ENCODE measurements at regions not wholly inside any gene's neighbourhood (a gene's known extent, or its start where the extent isn't known, plus 50 kb on each side); places are given as distances from the start of the nearest gene placed in this dataset.

GRCh38 chr2:120465989-120466703 is 120.2 kb downstream of the INHBB start (continued):
- TF ChIP-seq ZNF552 (CRISPR knock-in tag; IDR thresholded peaks at IDR 0.05; ENCODE audit: borderline replicate concordance) = peak; percentile 97
- TF ChIP-seq, protein P1, sequence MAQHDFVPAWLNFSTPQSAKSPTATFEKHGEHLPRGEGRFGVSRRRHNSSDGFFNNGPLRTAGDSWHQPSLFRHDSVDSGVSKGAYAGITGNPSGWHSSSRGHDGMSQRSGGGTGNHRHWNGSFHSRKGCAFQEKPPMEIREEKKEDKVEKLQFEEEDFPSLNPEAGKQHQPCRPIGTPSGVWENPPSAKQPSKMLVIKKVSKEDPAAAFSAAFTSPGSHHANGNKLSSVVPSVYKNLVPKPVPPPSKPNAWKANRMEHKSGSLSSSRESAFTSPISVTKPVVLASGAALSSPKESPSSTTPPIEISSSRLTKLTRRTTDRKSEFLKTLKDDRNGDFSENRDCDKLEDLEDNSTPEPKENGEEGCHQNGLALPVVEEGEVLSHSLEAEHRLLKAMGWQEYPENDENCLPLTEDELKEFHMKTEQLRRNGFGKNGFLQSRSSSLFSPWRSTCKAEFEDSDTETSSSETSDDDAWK (CRISPR knock-in tag; IDR thresholded peaks at IDR 0.05) = no peak
- TF ChIP-seq SMARCC2 (IDR thresholded peaks at IDR 0.05) = no peak
- TF ChIP-seq PBX2 (CRISPR knock-in tag; IDR thresholded peaks at IDR 0.05) = peak; percentile 41
- TF ChIP-seq, protein P2, sequence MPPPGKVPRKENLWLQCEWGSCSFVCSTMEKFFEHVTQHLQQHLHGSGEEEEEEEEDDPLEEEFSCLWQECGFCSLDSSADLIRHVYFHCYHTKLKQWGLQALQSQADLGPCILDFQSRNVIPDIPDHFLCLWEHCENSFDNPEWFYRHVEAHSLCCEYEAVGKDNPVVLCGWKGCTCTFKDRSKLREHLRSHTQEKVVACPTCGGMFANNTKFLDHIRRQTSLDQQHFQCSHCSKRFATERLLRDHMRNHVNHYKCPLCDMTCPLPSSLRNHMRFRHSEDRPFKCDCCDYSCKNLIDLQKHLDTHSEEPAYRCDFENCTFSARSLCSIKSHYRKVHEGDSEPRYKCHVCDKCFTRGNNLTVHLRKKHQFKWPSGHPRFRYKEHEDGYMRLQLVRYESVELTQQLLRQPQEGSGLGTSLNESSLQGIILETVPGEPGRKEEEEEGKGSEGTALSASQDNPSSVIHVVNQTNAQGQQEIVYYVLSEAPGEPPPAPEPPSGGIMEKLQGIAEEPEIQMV (CRISPR knock-in tag; IDR thresholded peaks at IDR 0.05; ENCODE audit: low read depth) = no peak; the same call in none of the 2 replicates
- peak; percentile 100 for TF ChIP-seq ZNF703 (CRISPR knock-in tag; IDR thresholded peaks at IDR 0.05; ENCODE audit: borderline replicate concordance)
- TF ChIP-seq, protein P3, sequence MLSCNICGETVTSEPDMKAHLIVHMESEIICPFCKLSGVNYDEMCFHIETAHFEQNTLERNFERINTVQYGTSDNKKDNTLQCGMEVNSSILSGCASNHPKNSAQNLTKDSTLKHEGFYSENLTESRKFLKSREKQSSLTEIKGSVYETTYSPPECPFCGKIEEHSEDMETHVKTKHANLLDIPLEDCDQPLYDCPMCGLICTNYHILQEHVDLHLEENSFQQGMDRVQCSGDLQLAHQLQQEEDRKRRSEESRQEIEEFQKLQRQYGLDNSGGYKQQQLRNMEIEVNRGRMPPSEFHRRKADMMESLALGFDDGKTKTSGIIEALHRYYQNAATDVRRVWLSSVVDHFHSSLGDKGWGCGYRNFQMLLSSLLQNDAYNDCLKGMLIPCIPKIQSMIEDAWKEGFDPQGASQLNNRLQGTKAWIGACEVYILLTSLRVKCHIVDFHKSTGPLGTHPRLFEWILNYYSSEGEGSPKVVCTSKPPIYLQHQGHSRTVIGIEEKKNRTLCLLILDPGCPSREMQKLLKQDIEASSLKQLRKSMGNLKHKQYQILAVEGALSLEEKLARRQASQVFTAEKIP (CRISPR knock-in tag; IDR thresholded peaks at IDR 0.05; ENCODE audit: borderline replicate concordance) = no peak
- peak; percentile 75 for TF ChIP-seq ZNF776 (CRISPR knock-in tag; IDR thresholded peaks at IDR 0.05)
- TF ChIP-seq YEATS2 (CRISPR knock-in tag; IDR thresholded peaks at IDR 0.05; ENCODE audit: borderline replicate concordance) = 0 out of 2 replicates have a peak, but pooled peaks have one; percentile 65
- TF ChIP-seq HIVEP1 (CRISPR knock-in tag; IDR thresholded peaks at IDR 0.05) = peak; percentile 99
- TF ChIP-seq, protein P4, sequence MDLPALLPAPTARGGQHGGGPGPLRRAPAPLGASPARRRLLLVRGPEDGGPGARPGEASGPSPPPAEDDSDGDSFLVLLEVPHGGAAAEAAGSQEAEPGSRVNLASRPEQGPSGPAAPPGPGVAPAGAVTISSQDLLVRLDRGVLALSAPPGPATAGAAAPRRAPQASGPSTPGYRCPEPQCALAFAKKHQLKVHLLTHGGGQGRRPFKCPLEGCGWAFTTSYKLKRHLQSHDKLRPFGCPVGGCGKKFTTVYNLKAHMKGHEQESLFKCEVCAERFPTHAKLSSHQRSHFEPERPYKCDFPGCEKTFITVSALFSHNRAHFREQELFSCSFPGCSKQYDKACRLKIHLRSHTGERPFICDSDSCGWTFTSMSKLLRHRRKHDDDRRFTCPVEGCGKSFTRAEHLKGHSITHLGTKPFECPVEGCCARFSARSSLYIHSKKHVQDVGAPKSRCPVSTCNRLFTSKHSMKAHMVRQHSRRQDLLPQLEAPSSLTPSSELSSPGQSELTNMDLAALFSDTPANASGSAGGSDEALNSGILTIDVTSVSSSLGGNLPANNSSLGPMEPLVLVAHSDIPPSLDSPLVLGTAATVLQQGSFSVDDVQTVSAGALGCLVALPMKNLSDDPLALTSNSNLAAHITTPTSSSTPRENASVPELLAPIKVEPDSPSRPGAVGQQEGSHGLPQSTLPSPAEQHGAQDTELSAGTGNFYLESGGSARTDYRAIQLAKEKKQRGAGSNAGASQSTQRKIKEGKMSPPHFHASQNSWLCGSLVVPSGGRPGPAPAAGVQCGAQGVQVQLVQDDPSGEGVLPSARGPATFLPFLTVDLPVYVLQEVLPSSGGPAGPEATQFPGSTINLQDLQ (CRISPR knock-in tag; IDR thresholded peaks at IDR 0.05) = peak; percentile 98
- no peak for TF ChIP-seq ZNF225 (CRISPR knock-in tag; IDR thresholded peaks at IDR 0.05)
- peak; percentile 98; the same call in 1 of the 2 replicates for TF ChIP-seq SNAPC5 (CRISPR knock-in tag; IDR thresholded peaks at IDR 0.05; ENCODE audit: borderline replicate concordance)
- 0 out of 2 replicates have a peak, but pooled peaks have one; percentile 81 for TF ChIP-seq ZNF296 (CRISPR knock-in tag; conservative IDR thresholded peaks at IDR 0.05)
- no peak for TF ChIP-seq ZFP36 (IDR thresholded peaks at IDR 0.05; ENCODE audit: borderline replicate concordance, low read depth, low read length, partially characterized antibody)
- peak; percentile 87; the same call in 1 of the 2 replicates for TF ChIP-seq GLI4 (CRISPR knock-in tag; IDR thresholded peaks at IDR 0.05; ENCODE audit: borderline replicate concordance)
- TF ChIP-seq NR0B2 (CRISPR knock-in tag; IDR thresholded peaks at IDR 0.05) = peak; percentile 82
